Esophagus muscularis mucosa (tissue), 4 donors: ENCODE measurements at regions not wholly inside any gene's neighbourhood (a gene's known extent, or its start where the extent isn't known, plus 50 kb on each side); places are given as distances from the start of the nearest gene placed in this dataset.

Experiments
- DNase-seq: peaks from one replicate; pipeline ENCODE4 v3.0.0-alpha.2; 2017; ENCODE audit errors: extremely low spot score
- H3K27ac ChIP-seq, 4 donors: fragments of 200-600 bp; sonication (generic); replicated peaks in 1 of 4; 1 replicate in 3 of 4; 2 replicates in 1 of 4; pipeline ENCODE4 v1.5.1; 2016 to 2019; ENCODE audit warnings: mild to moderate bottlenecking in 1 of 4
- H3K27me3 ChIP-seq, 4 donors: fragments of 200-600 bp; sonication (generic); one replicate each; pipeline versions ENCODE4 v1.5.1 to v1.6.0; 2016 to 2019
- H3K36me3 ChIP-seq, 4 donors: fragments of 200-600 bp; sonication (generic); one replicate each; pipeline ENCODE4 v1.5.1; 2016 to 2019
- H3K4me1 ChIP-seq, 4 donors: fragments of 200-600 bp; sonication (generic); one replicate each; pipeline ENCODE4 v1.5.1; 2016 to 2019
- H3K4me3 ChIP-seq, 4 donors: fragments of 200-600 bp; sonication (generic); 1 replicate in 2 of 4; 2 replicates in 2 of 4; pipeline ENCODE4 v1.5.1; 2016 to 2019; ENCODE audit warnings: mild to moderate bottlenecking in 4 of 4, moderate library complexity in 1 of 4
- H3K9me3 ChIP-seq, 4 donors: fragments of 200-600 bp; sonication (generic); 1 replicate in 3 of 4; 2 replicates in 1 of 4; pipeline ENCODE4 v1.5.1; 2016 to 2019
- EP300 ChIP-seq: sonication (generic); formaldehyde crosslinking; IDR thresholded peaks from one replicate; pipeline ENCODE4 v1.6.1; 2017; ENCODE audit warnings: antibody characterized with exemption
- POLR2A ChIP-seq: fragments of 450-650 bp; IDR thresholded peaks from one replicate; pipeline ENCODE4 v1.6.1; 2017; ENCODE audit warnings: antibody characterized with exemption, moderate library complexity, mild to moderate bottlenecking, low read depth
- POLR2AphosphoS5 ChIP-seq, 2 donors: sonication (generic); formaldehyde crosslinking; IDR thresholded peaks; one replicate each; pipeline ENCODE4 v1.6.1; 2017; ENCODE audit warnings: antibody characterized with exemption in 2 of 2
- WGBS: methylation state at CpG from one replicate; pipeline ENCODE4 v1.1.5; 2018; 5-methylcytosine and 5-hydroxymethylcytosine counted together
- intact Hi-C: fragments of 100-400 bp; cut with DNase I; formaldehyde crosslinking; loops from one replicate; pipeline ENCODE4 v1.15.1; 2023
- TF ChIP-seq, protein P1 (sequence below), 3 experiments: fragments of 200-600 bp in 2 of 3; fragments of 450-650 bp in 1 of 3; sonication (generic) in 2 of 3; IDR thresholded peaks; one replicate each; pipeline ENCODE4 v1.5.1; 2017 to 2019; ENCODE audit warnings: antibody characterized with exemption in 3 of 3, mild to moderate bottlenecking in 2 of 3, moderate library complexity in 1 of 3

DNA sequence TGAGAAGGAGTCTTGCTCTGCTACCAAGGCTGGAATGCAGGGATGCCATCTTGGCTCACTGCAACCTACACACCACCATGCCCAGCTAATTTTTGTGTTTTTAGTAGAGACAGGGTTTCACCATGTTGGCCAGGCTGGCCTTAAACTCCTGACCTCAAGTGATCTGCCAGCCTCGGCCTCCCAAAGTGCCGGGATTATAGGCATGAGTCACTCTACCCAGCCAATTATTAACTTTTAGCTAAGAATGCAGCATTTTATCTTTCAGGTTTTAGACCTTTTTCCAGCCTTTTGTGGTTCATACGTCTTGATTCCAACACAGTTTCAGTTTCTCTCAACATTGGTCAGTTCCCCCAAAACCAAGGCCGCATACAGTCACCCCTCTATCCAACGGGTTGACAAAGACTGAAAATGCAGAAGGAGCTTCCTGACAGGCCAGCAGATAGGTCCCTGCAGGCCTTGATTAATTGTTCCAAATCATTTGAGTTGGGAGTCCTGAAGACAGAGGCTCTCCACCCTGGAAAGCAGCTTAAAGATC lies 262.2 kb upstream of the KLHL29 start:
- WGBS: 91% methylated on average over 5 of the region's 5 CpGs

DNA sequence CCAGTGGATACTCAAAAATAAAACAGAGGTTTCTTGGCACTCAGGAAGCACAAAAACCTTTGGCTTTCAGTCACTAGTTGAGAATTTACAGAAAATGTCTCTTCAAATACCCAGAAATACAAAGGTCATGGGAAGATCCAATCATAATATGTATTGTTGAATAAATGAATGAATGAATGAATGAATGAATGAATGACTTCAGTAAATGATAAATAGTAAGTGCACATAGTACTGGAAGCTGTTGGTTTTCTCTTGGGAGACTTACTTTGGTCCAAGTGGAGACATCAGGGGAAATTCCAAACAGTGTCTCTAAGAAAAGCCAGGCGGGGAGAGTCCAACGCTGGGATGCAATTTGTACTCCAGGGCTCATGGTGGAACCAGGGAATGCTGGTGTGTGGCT lies 261.3 kb upstream of the KLHL29 start:
- TF ChIP-seq POLR2A: no peak
- TF ChIP-seq, protein P1, sequence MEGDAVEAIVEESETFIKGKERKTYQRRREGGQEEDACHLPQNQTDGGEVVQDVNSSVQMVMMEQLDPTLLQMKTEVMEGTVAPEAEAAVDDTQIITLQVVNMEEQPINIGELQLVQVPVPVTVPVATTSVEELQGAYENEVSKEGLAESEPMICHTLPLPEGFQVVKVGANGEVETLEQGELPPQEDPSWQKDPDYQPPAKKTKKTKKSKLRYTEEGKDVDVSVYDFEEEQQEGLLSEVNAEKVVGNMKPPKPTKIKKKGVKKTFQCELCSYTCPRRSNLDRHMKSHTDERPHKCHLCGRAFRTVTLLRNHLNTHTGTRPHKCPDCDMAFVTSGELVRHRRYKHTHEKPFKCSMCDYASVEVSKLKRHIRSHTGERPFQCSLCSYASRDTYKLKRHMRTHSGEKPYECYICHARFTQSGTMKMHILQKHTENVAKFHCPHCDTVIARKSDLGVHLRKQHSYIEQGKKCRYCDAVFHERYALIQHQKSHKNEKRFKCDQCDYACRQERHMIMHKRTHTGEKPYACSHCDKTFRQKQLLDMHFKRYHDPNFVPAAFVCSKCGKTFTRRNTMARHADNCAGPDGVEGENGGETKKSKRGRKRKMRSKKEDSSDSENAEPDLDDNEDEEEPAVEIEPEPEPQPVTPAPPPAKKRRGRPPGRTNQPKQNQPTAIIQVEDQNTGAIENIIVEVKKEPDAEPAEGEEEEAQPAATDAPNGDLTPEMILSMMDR (IDR thresholded peaks at IDR 0.05): no peak
- Histone ChIP-seq H3K36me3 (no peaks in the 10 kb centered on the region), H3K4me1 (no peaks in the 10 kb centered on the region), H3K4me3 (no peak overlapping the region), H3K27ac (no peak overlapping the region), H3K9me3 (no peaks in the 10 kb centered on the region), H3K27me3 (no peaks in the 10 kb centered on the region)
- intact Hi-C loops: loop anchor here (10.0 kb wide), 1 partner anchor 211 kb away; no protein-coding TSS in a partner anchor
- no peak for DNase-seq
- 78% methylated on average over 2 of the region's 2 CpGs for WGBS

More for the DNA sequence above, 262.2 kb upstream of the KLHL29 start:
- TF ChIP-seq POLR2A (no peak), EP300 (no peak), POLR2AphosphoS5 (IDR thresholded peaks at IDR 0.05) (no peak)
- TF ChIP-seq, protein P1 (IDR thresholded peaks at IDR 0.05): no peak
- Histone ChIP-seq H3K4me1 (no peaks in the 10 kb centered on the region), H3K4me3 (no peak overlapping the region), H3K27ac (no peak overlapping the region), H3K36me3 (no peaks in the 10 kb centered on the region), H3K27me3 (no peaks in the 10 kb centered on the region), H3K9me3 (no peaks in the 10 kb centered on the region)
- intact Hi-C loops: loop anchor here (10.0 kb wide), 1 partner anchor 212 kb away; no protein-coding TSS in a partner anchor
- DNase-seq: no peak

DNA sequence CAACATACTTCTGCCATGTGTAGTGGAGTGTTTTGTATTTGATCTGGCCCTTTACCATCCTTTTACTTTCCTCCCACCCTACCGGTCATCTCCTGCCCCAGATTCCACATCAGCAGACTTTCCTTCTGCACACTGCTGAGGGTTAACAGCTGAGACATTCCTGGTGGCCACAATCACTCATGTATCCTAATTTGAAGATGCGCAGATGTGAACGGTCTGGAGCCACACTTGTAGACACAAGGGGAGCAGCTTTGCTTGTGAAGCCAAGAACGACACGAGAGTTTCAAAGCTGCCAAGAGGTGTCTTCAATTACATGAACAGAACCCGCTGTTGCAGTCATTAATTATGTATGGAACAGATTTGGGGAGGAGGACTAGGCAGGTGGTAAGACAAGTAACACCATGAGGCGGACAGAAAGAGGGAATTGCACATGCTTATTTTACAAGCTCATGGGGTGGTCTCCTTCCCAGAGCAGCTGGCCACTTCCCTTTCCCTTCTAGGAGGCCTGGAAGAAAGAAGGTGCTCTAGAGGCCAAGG lies 260.7 kb upstream of the KLHL29 start:
- Histone ChIP-seq H3K27ac (no peak overlapping the region), H3K27me3 (no peaks in the 10 kb centered on the region), H3K9me3 (no peaks in the 10 kb centered on the region), H3K36me3 (no peaks in the 10 kb centered on the region), H3K4me3 (no peak overlapping the region), H3K4me1 (no peaks in the 10 kb centered on the region)
- DNase-seq: no peak
- no peak for TF ChIP-seq POLR2A
- TF ChIP-seq, protein P1 (IDR thresholded peaks at IDR 0.05): no peak
- TF ChIP-seq EP300: no peak
- TF ChIP-seq POLR2AphosphoS5 (IDR thresholded peaks at IDR 0.05): no peak
- intact Hi-C loops: loop anchor here (10.0 kb wide), 1 partner anchor 211 kb away; no protein-coding TSS in a partner anchor
- WGBS: 76% methylated on average over 7 of the region's 7 CpGs

DNA sequence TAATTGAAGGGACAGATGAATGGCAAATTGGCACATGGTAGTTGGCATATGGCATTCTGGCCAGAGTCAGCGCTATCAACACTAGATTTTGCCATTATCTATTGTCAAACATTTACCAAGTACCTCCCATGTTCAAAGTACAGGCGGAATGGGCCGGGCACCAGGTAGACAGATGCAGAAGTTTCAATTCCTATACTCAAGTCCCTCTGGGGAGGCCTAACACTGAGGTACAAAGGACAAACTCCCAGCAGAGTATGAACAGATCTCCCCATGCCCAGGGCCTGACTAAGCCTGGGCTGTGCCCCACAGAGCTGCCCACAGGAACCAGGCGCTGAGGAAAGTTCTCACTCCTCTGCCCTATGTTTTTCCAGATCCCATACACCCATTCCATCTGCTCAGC lies 257.5 kb upstream of the KLHL29 start:
- intact Hi-C loops: loop anchor here (10.0 kb wide), 1 partner anchor 207 kb away; no protein-coding TSS in a partner anchor
- H3K27ac ChIP-seq: no peak overlapping the region
- DNase-seq: no peak
- 65% methylated on average over 4 of the region's 4 CpGs for WGBS
- no peaks in the 10 kb centered on the region for H3K27me3 ChIP-seq
- H3K4me3 ChIP-seq: no peak overlapping the region
- no peaks in the 10 kb centered on the region for H3K36me3 ChIP-seq
- H3K4me1 ChIP-seq: no peaks in the 10 kb centered on the region
- no peaks in the 10 kb centered on the region for H3K9me3 ChIP-seq
- TF ChIP-seq EP300 (no peak), POLR2A (no peak), POLR2AphosphoS5 (IDR thresholded peaks at IDR 0.05) (no peak)
- TF ChIP-seq, protein P1 (IDR thresholded peaks at IDR 0.05): no peak
